22Rv1 (cell line): ENCODE measurements at regions not wholly inside any gene's neighbourhood (a gene's known extent, or its start where the extent isn't known, plus 50 kb on each side); places are given as distances from the start of the nearest gene placed in this dataset.

Experiments used
- CTCF ChIP-seq: fragments of 450-650 bp; IDR thresholded peaks from 2 replicates; pipeline ENCODE4 v1.5.1; 2017; ENCODE audit warnings: mild to moderate bottlenecking
- ZFX ChIP-seq: fragments of 450-650 bp; IDR thresholded peaks from 2 replicates; pipeline ENCODE4 v1.6.1; 2017; ENCODE audit warnings: antibody characterized with exemption, borderline replicate concordance

GRCh38 chr1:53385276-53386225 is 57.7 kb upstream of the LRP8 start:
- TF ChIP-seq CTCF (no peak), ZFX (no peak)
